Stimulated activated CD4-positive, alpha-beta T cell treated with anti-CD3 and anti-CD28 coated beads, Interleukin-12 subunit alpha, Interleukin-12 subunit beta, amount 100 ng/mL, for 48 hours (primary cell): ENCODE measurements at regions not wholly inside any gene's neighbourhood (a gene's known extent, or its start where the extent isn't known, plus 50 kb on each side); places are given as distances from the start of the nearest gene placed in this dataset.

Experiments used
- DNase-seq, 3 donors: peaks; one replicate each; pipeline ENCODE4 v3.0.0-alpha.2; 2020; ENCODE audit warnings: low read depth in 2 of 3, low spot score in 1 of 3

DNA sequence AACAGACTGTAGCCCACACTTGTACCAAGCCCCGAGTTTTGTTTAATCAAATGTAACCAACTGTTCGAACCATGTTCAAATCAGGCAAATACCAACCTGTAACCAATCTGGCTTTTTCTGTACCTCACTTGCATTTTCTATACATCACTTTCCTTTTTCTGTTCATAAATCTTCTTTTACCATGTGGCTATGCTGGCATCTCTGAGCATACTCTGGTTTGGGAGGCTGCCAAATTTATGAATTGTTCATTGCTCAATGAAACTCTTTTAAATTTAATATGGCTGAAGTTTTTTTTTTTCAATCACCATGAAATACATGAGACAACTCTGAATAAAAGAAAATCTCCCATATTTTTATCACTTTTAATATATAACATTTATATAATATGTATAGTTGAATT is 256.1 kb downstream of the SLITRK6 start:
- no peak for DNase-seq

GRCh38 chr13:85541476-85541875 is 257.7 kb downstream of the SLITRK6 start:
- DNase-seq: no peak

DNA sequence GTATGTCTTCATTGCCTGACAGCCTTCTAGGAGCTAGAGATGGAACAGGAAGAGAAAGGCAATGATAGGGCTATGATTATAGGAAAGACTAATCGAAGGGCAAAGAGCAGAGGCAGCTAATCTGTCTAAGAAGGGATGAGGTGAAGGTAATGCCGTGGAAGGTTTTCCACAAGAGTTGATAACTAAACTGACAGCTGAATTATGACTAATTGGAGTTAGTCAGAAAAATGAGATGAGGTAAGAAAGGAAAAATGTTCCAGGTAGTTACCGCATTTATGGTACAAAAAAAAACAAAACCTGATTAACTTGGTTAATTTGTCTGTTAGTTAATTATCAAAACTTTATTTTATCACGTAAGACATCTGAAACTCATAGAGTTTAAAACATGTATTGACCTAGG is 260.3 kb downstream of the SLITRK6 start:
- DNase-seq: no peak

DNA sequence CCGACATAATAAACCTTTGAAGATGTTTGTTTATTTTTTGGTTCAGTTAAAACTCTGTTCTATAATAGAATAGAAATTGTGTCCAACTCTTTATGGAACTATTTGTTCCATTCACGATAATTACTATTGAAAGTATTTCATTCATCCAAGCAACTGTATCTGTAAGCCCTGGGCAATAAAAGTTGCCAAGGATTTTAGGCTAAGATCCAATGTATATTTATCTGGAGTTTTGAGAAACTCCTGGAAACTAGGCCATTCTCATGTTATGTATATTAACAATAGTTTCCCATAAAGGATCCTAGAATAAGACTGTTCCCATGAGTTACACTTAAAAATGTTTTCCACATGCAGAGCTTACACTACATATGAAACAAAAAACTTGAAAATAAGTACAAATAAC is 261.6 kb downstream of the SLITRK6 start:
- DNase-seq: no peak

DNA sequence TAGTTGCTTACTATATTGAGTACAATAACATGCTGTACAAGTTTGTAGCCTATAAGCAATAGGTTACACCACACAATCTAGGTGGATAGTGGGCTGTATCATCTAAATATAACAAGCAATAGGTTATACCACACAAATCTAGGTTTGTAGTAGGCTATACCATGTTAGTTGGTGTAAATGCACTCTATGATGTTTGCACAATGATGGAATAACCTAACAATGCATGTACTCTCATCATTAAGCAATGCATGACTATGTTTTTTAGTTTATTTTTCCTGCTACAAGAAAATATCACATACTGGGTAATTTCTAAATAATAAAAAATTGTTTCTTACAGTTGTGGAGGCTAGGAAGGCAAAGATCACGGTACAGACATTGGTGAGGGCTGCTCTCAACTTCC is 262.5 kb downstream of the SLITRK6 start:
- DNase-seq: no peak

- DNase-seq: no peak
Observed at GRCh38 chr13:85535316-85536084, 263.7 kb downstream of the SLITRK6 start.

DNA sequence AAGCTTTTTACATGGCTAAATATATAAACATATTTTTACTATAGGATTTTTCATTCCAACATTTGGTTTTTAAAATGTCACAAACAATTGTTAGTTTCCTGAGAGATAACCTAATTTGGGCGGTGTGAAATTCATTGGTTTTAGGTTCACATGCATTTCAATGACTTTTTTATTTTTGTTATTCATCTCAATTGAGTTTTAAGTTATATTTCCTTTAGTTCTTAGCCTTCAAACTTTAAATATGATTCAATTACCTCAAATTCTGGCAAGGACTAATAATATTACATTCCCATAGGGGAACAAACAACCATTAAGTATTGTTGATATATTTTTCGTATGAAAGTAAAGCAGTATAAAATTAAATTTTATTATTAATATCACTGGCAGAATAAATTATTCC is 265.3 kb downstream of the SLITRK6 start:
- no peak for DNase-seq

GRCh38 chr13:85529218-85529594 is 270.0 kb downstream of the SLITRK6 start:
- no peak for DNase-seq

GRCh38 chr13:85528491-85529217 is 270.6 kb downstream of the SLITRK6 start:
- DNase-seq: no peak

DNA sequence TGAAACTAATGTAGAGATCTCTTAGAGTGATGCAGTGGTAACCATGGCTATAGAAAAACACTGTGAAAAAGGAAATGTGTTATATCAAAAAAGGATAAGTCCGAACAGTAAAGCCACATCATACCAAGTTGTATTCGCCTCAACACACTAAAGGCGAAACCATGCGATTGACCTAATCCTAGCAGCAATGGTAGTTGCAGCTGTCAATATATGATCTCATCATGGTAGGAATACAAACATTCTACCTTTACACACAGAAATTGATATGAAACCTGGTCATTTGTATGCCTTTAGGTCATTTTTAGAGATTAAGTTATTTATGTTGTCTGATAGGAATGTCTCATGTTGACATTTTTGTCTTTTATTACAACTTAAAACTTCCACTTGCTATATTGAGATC is 271.9 kb downstream of the SLITRK6 start:
- no peak for DNase-seq

GRCh38 chr13:85525411-85525810 is 273.8 kb downstream of the SLITRK6 start:
- DNase-seq: no peak

GRCh38 chr13:85521657-85522056 is 277.6 kb downstream of the SLITRK6 start:
- DNase-seq: no peak

DNA sequence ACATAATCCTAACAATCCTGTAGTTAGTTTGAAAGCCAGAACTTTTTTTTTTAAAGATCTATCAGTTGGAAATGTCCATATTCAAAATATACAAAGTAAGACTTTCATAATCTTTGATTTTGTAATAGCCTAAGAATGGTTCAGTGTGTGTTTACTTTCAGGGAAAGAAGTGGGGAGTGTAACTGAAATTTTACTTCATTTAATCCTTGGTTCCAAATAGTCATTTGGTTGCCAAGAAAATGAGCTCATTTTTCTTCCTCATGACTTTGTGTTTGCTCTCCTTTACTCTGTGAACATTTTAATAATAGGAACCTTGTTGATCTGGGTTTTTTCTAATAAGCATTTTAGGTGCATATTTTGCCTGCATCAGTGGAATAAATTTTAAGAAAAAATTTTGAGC is 278.8 kb downstream of the SLITRK6 start:
- DNase-seq: no peak

DNA sequence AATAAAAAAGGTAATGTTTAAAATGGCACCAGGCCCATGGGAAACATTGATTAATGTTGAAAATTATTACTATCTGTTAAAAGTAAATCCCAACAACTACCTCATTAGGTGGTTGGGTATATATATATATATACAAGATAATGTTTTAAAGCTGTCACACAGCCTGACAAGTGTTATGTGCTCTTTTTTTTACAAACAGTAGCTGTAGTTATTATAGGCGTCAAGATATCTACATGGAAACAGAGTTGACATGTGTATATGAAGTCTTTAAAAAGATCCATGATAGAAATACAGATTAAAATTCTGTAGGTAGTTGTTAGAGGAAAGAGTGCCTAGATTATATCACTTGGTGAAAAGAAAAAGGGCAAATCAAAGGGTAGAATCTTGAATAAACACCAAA is 279.9 kb downstream of the SLITRK6 start:
- no peak for DNase-seq

DNA sequence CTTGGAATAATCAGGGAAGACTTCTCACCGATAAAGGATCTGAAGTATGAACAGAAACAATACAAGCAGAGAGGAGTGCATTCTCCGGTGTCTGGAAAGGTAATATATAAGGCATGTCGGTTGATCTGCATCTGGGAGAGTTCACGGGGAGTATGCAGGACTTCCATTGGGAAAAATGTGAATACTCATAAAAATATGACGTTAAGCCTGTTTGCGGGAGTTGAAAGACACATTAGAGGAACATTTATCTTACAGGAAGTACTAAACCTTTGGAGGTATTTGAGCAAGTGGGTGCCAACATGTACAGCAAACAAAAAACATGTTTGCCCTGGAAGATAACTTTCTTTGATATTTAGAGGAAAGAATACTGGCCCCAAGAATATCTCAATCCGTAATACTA is 286.8 kb downstream of the SLITRK6 start:
- DNase-seq: no peak

- no peak for DNase-seq
Observed at GRCh38 chr13:85509512-85509911, 289.7 kb downstream of the SLITRK6 start.

DNA sequence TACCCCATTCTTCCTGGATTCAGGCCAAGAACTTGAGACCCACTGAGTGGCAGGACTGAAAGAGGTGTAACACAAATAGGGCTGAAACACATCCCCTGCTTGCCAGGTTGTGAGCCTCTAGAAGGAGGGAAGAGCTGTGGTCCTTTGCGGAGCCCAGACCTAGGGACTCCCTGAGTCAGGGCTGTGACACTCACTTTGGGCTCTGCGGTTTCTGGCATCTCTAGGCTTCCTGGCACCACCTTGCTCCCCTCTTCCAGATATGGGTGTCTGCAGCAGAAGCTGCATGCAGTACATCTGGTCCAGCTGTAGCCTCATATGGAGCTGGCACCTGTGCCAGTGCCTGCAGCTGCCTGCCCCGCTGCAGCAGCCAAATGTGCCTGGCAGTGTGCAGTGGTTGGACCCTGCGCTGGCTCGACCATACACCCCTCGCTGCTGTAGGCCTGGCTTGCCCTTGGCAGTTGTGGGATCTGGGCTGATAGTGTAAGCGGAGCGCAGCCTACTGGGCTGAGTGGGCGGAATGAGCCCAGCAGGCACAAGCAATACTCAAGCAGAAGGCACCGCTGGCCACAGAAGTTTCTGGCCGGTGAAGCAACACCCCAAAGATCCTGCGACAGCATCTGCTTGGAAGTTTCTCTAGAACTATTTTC is 290.4 kb downstream of the SLITRK6 start:
- no peak for DNase-seq

GRCh38 chr13:85503797-85504196 is 295.4 kb downstream of the SLITRK6 start:
- DNase-seq: no peak

DNA sequence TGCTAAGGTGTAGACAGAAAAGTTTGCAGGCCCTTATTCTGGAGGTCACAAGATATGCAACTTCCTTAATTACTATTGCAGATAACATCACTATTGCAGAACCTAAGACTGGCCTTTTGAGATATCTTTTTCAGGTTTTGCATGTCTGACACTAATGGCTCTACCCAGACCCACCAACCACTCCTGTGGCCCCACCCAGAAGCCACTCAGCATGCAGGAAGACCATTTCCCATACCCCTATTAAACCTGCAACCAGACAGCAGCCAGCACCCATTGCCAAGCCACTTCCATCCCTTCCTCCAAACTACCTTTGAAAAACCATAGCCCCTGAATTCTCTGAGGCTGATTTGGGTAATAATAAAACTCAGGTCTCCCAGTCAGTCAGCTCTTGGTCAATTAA is 297.6 kb downstream of the SLITRK6 start:
- no peak for DNase-seq

DNA sequence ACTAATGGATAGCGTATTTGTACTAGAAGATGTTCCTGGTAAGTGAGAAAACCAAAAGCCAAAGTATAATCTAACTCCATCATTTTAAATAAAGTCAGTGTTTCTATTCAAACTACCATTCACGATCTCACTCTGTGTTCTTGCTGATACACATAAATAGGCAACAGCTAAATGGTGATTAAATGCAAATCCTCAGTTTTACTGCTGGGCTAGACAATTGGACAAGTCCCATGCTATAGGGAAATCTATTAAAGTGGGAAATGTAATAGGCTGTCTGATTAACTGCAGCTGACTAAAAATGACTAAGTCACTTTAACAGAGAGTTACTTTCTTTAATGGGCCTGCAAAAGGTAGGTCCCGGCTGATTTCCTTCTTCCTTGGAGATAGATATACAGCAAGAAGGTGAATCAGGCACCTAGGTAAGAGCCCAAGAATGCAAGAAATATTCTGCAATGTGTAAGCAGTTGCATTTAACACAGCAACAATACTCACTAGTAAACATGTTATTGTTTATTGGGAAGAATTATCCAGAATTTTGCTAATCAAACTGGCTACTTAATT is 298.4 kb downstream of the SLITRK6 start:
- DNase-seq: no peak

GRCh38 chr13:85498774-85499173 is 300.4 kb downstream of the SLITRK6 start:
- DNase-seq: no peak

DNA sequence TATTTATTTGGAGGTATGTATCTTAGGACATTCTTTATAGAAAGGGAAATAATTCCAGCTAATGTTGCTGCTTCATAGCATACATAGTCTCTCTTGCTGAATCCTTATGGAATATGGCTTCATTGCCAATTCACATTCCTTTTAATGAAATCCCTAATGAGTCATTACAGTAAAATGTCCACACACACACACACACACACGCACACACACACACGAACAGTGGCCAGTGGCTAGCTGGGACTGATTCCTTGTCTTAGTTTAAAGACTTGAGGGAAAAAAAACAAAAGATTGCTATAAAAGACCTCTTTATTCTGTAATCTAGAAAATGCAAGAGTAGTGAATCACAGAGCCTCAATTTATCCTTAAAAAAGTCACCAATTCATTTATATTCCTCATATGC is 301.6 kb downstream of the SLITRK6 start:
- DNase-seq: no peak
